ENCODE measurements at regions not wholly inside any gene's neighbourhood (a gene's known extent, or its start where the extent isn't known, plus 50 kb on each side); places are given as distances from the start of the nearest gene placed in this dataset.

DNA sequence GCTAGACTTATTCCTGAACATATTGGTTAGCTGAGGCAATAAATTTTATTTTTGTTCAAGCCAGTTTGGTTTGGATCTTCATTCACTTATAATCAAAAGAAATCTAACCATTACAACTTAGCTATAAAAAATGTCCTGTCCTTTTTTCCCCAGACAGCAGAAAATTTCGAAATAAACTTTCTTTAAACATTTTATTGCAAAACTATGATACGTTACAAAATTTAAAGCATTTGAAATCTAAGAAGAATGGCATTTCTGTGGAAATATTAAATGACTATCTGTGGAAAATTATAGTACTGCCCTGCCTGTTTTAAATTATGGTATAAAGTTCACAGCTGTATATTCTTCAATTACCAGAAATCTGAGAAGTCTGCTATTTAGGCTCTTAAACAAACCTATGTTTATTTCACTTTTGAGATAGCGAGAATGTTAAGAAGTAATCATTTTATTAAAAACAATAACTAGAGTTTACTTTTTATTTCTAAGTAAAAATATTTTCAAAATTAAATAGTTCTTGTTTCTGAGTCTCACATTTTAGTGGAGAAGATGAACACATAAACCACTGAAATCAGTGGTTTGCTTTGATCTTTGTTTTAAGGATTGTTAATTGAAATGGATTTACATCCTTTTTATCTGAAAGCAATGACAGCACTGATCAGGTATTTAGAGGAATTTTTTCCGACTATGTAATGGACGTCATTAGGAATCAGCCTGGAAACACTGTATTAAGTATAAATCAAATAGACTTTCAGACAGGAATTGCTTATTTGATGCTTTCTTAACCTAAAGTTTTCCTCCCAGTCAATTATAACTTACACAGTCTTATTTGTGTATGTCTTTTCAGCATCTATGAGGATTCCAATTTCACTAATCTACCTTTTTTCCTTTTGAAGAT lies 553.7 kb downstream of the COL12A1 start:
- intact Hi-C loops (cut with DNase I; ENCODE audit: low total_unique reads) = no loop called here
- no peaks in the 10 kb centered on the region for H3K36me3 ChIP-seq
- DNase-seq = no peak
- no peaks in the 10 kb centered on the region for H3K27me3 ChIP-seq
- no peak overlapping the region for H3K27ac ChIP-seq
- no peak overlapping the region for H3K4me3 ChIP-seq
- no peaks in the 10 kb centered on the region for H3K4me1 ChIP-seq
- TF ChIP-seq, protein P1, sequence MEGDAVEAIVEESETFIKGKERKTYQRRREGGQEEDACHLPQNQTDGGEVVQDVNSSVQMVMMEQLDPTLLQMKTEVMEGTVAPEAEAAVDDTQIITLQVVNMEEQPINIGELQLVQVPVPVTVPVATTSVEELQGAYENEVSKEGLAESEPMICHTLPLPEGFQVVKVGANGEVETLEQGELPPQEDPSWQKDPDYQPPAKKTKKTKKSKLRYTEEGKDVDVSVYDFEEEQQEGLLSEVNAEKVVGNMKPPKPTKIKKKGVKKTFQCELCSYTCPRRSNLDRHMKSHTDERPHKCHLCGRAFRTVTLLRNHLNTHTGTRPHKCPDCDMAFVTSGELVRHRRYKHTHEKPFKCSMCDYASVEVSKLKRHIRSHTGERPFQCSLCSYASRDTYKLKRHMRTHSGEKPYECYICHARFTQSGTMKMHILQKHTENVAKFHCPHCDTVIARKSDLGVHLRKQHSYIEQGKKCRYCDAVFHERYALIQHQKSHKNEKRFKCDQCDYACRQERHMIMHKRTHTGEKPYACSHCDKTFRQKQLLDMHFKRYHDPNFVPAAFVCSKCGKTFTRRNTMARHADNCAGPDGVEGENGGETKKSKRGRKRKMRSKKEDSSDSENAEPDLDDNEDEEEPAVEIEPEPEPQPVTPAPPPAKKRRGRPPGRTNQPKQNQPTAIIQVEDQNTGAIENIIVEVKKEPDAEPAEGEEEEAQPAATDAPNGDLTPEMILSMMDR (IDR thresholded peaks at IDR 0.05) = no peak
- no peaks in the 10 kb centered on the region for H3K9me3 ChIP-seq

DNA sequence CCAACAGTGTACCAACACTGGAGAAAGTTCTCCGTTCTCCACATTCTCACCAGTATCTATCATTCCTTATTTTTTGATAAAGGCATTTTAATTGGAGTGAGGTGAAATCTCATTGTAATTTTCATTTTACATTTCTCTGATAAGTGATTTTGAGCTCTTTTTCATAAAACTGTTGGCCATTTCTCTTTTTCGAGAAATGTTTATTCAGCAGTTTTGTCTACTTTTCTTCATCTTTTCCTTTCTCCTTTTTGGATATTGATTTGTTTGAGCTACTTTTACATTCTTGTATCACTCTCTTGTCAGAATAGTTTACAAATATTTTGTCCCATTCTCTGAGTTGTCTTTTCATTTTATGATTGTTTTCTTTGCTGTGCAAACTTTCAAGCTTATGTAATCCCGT lies 555.2 kb downstream of the COL12A1 start:
- H3K9me3 ChIP-seq = no peaks in the 10 kb centered on the region
- intact Hi-C loops (cut with DNase I; ENCODE audit: low total_unique reads) = no loop called here
- H3K27ac ChIP-seq = no peak overlapping the region
- no peak for DNase-seq
- no peaks in the 10 kb centered on the region for H3K36me3 ChIP-seq
- H3K27me3 ChIP-seq = no peaks in the 10 kb centered on the region
- no peaks in the 10 kb centered on the region for H3K4me1 ChIP-seq
- no peak overlapping the region for H3K4me3 ChIP-seq
- TF ChIP-seq, protein P1 (IDR thresholded peaks at IDR 0.05) = no peak

DNA sequence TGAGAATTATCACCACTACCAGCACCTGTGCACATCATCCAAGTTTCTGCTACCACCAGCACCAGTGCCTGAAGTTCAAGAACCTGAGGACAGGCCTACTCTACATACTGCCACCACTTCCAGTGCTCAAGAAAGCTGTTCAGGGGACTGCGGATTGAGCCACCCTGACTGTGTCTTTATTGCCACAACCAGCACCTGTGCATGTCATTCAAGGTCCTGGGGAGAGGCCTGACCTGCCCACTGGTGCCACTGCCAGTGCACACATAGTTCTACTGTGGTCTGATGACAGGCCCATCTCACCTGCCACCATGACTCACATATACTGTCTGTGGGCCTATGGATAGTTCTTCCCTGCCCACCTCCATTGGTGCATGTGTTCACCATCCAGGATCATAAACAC lies 559.4 kb downstream of the COL12A1 start:
- H3K9me3 ChIP-seq = no peaks in the 10 kb centered on the region
- H3K27ac ChIP-seq = no peak overlapping the region
- TF ChIP-seq, protein P1 (IDR thresholded peaks at IDR 0.05) = no peak
- DNase-seq = no peak
- no peaks in the 10 kb centered on the region for H3K27me3 ChIP-seq
- no peaks in the 10 kb centered on the region for H3K36me3 ChIP-seq
- H3K4me3 ChIP-seq = no peak overlapping the region
- intact Hi-C loops (cut with DNase I; ENCODE audit: low total_unique reads) = no loop called here
- H3K4me1 ChIP-seq = no peaks in the 10 kb centered on the region

DNA sequence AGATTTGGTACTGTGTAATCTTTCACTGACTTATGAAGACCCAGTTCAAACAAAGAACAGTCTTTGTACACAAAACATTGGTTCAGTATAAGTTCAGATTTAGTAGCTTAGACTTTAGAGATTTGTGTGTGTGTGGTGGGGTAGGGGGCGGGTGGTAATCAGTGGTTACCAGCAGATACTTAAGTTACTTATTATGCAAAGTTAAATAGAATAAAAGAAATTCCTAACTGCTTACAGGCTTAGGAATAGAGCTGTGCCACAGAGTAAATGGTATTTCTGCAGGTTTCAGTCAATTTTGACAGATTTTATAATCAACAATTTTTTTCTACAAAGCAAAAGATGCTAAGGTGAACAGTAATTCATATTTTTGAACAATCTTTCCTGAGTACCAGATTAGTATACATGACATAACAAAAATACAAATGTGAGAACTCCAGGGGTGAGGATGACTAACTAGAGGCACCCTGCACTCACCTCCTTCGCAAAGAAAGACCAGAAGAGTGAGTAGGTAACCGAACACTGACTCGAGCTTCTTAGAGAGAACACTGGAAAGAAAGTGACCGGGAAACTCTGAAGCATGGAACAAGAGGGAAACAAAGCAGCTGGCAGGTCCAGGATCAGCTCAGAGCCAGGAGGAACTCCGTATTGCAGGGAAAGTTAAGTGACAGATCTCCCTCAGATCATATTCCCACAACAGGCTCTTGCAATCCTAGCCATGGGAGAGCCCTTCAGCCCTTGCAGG lies 560.6 kb downstream of the COL12A1 start:
- H3K9me3 ChIP-seq = no peaks in the 10 kb centered on the region
- no peaks in the 10 kb centered on the region for H3K36me3 ChIP-seq
- no peaks in the 10 kb centered on the region for H3K27me3 ChIP-seq
- intact Hi-C loops (cut with DNase I; ENCODE audit: low total_unique reads) = no loop called here
- DNase-seq = no peak
- H3K4me3 ChIP-seq = no peak overlapping the region
- TF ChIP-seq, protein P1 (IDR thresholded peaks at IDR 0.05) = no peak
- no peak overlapping the region for H3K27ac ChIP-seq
- H3K4me1 ChIP-seq = no peaks in the 10 kb centered on the region

DNA sequence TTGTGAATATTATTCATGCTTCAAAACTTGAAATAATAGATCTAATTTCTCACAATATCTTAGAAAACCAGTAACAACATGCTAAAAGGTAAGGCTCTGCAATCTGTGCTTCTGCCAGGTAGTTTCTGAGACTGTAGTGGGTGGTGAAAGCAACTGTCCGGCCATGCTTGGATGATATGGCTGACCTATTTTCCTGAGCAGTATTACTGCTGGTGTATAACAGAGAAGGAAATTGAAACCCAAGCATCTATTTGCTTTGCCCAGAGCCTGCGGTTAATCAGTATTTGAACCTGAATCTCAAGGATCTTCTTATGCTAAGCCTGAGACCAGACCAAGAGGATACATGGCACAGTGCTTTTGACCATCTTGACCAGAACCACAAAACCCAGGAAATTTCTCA lies 563.8 kb downstream of the COL12A1 start:
- intact Hi-C loops (cut with DNase I; ENCODE audit: low total_unique reads) = no loop called here
- Histone ChIP-seq H3K9me3 (no peaks in the 10 kb centered on the region), H3K4me3 (no peak overlapping the region), H3K27me3 (no peaks in the 10 kb centered on the region), H3K27ac (no peak overlapping the region), H3K36me3 (no peaks in the 10 kb centered on the region), H3K4me1 (peaks cover 0 to 9% (median 0%) of the 10 kb centered on the region in 4 donors)
- TF ChIP-seq, protein P1 (IDR thresholded peaks at IDR 0.05) = no peak
- DNase-seq = no peak
